ENCODE measurements at regions not wholly inside any gene's neighbourhood (a gene's known extent, or its start where the extent isn't known, plus 50 kb on each side); places are given as distances from the start of the nearest gene placed in this dataset.
"Not testable (repeated sequence)": the region's sequence is repeated elsewhere in the genome, so short reads cannot be mapped to it uniquely, and the experiment has no call there.

GRCh38 chr4:104381729-104382128, 113.0 kb downstream of the CXXC4 start:
- Mint-ChIP-seq H3K36me3 (ENCODE audit: low read depth) (no peaks in the 10 kb centered on the region), H3K27me3 (ENCODE audit: insufficient read depth) (no peaks in the 10 kb centered on the region), H3K27ac (no peak overlapping the region), H3K4me3 (no peak overlapping the region), H3K9me3 (peaks cover 4% of the 10 kb centered on the region), H3K4me1 (ENCODE audit: low read depth) (no peaks in the 10 kb centered on the region)
- no peak for DNase-seq (ENCODE audit: low spot score)
- intact Hi-C loops (cut with micrococcal nuclease): no loop called here

GRCh38 chr4:104365618-104366017, 129.1 kb downstream of the CXXC4 start:
- DNase-seq (ENCODE audit: low spot score): no peak
- Mint-ChIP-seq H3K9me3 (peaks cover 16% of the 10 kb centered on the region), H3K27ac (no peak overlapping the region), H3K36me3 (ENCODE audit: low read depth) (no peaks in the 10 kb centered on the region), H3K4me1 (ENCODE audit: low read depth) (no peaks in the 10 kb centered on the region), H3K4me3 (no peak overlapping the region), H3K27me3 (ENCODE audit: insufficient read depth) (no peaks in the 10 kb centered on the region)
- intact Hi-C loops (cut with micrococcal nuclease): no loop called here

- H3K4me3 Mint-ChIP-seq: no peak overlapping the region
- H3K27ac Mint-ChIP-seq: no peak overlapping the region
- H3K4me1 Mint-ChIP-seq (ENCODE audit: low read depth): no peaks in the 10 kb centered on the region
- no peaks in the 10 kb centered on the region for H3K36me3 Mint-ChIP-seq (ENCODE audit: low read depth)
- intact Hi-C loops (cut with micrococcal nuclease): no loop called here
- H3K9me3 Mint-ChIP-seq: peaks cover 21% of the 10 kb centered on the region
- H3K27me3 Mint-ChIP-seq (ENCODE audit: insufficient read depth): no peaks in the 10 kb centered on the region
- no peak for DNase-seq (ENCODE audit: low spot score)
These were observed 141.2 kb downstream of the CXXC4 start for GRCh38 chr4:104353481-104353880.

GRCh38 chr4:104352211-104352610, 142.5 kb downstream of the CXXC4 start:
- Mint-ChIP-seq H3K4me3 (no peak overlapping the region), H3K36me3 (ENCODE audit: low read depth) (no peaks in the 10 kb centered on the region), H3K27ac (no peak overlapping the region), H3K27me3 (ENCODE audit: insufficient read depth) (no peaks in the 10 kb centered on the region), H3K9me3 (peaks cover 21% of the 10 kb centered on the region), H3K4me1 (ENCODE audit: low read depth) (no peaks in the 10 kb centered on the region)
- intact Hi-C loops (cut with micrococcal nuclease): no loop called here
- DNase-seq (ENCODE audit: low spot score): no peak

- DNase-seq (ENCODE audit: low spot score): no peak
- intact Hi-C loops (cut with micrococcal nuclease): no loop called here
- no peaks in the 10 kb centered on the region for H3K27me3 Mint-ChIP-seq (ENCODE audit: insufficient read depth)
- H3K27ac Mint-ChIP-seq: no peak overlapping the region
- no peak overlapping the region for H3K4me3 Mint-ChIP-seq
- H3K36me3 Mint-ChIP-seq (ENCODE audit: low read depth): no peaks in the 10 kb centered on the region
- no peaks in the 10 kb centered on the region for H3K4me1 Mint-ChIP-seq (ENCODE audit: low read depth)
- H3K9me3 Mint-ChIP-seq: peaks cover 21% of the 10 kb centered on the region
These were observed 143.0 kb downstream of the CXXC4 start for GRCh38 chr4:104351706-104352105.

- H3K36me3 Mint-ChIP-seq (ENCODE audit: low read depth): no peaks in the 10 kb centered on the region
- intact Hi-C loops (cut with micrococcal nuclease): no loop called here
- no peak overlapping the region for H3K4me3 Mint-ChIP-seq
- no peak overlapping the region for H3K27ac Mint-ChIP-seq
- no peak for DNase-seq (ENCODE audit: low spot score)
- H3K27me3 Mint-ChIP-seq (ENCODE audit: insufficient read depth): no peaks in the 10 kb centered on the region
- no peaks in the 10 kb centered on the region for H3K4me1 Mint-ChIP-seq (ENCODE audit: low read depth)
- H3K9me3 Mint-ChIP-seq: peaks cover 4% of the 10 kb centered on the region
These were observed 149.0 kb downstream of the CXXC4 start for GRCh38 chr4:104345598-104346242.

GRCh38 chr4:104344342-104344980, 150.2 kb downstream of the CXXC4 start:
- no peak overlapping the region for H3K27ac Mint-ChIP-seq
- H3K4me3 Mint-ChIP-seq: no peak overlapping the region
- H3K27me3 Mint-ChIP-seq (ENCODE audit: insufficient read depth): no peaks in the 10 kb centered on the region
- intact Hi-C loops (cut with micrococcal nuclease): no loop called here
- no peak for DNase-seq (ENCODE audit: low spot score)
- no peaks in the 10 kb centered on the region for H3K4me1 Mint-ChIP-seq (ENCODE audit: low read depth)
- H3K9me3 Mint-ChIP-seq: peaks cover 4% of the 10 kb centered on the region
- H3K36me3 Mint-ChIP-seq (ENCODE audit: low read depth): no peaks in the 10 kb centered on the region

GRCh38 chr4:104334410-104334809, 160.3 kb downstream of the CXXC4 start:
- intact Hi-C loops (cut with micrococcal nuclease): no loop called here
- Mint-ChIP-seq H3K27ac (no peak overlapping the region), H3K27me3 (ENCODE audit: insufficient read depth) (no peaks in the 10 kb centered on the region), H3K4me3 (no peak overlapping the region), H3K36me3 (ENCODE audit: low read depth) (no peaks in the 10 kb centered on the region), H3K9me3 (peaks cover 5% of the 10 kb centered on the region), H3K4me1 (ENCODE audit: low read depth) (no peaks in the 10 kb centered on the region)
- DNase-seq (ENCODE audit: low spot score): no peak

- Mint-ChIP-seq H3K36me3 (ENCODE audit: low read depth) (no peaks in the 10 kb centered on the region), H3K27ac (no peak overlapping the region), H3K4me1 (ENCODE audit: low read depth) (no peaks in the 10 kb centered on the region), H3K9me3 (peaks cover 8% of the 10 kb centered on the region), H3K27me3 (ENCODE audit: insufficient read depth) (no peaks in the 10 kb centered on the region), H3K4me3 (no peak overlapping the region)
- intact Hi-C loops (cut with micrococcal nuclease): no loop called here
- no peak for DNase-seq (ENCODE audit: low spot score)
These were observed 164.4 kb downstream of the CXXC4 start for GRCh38 chr4:104330125-104330905.

GRCh38 chr4:104326991-104327694, 167.6 kb downstream of the CXXC4 start:
- H3K9me3 Mint-ChIP-seq; H3K4me3 Mint-ChIP-seq; H3K4me1 Mint-ChIP-seq (ENCODE audit: low read depth); H3K27ac Mint-ChIP-seq; H3K27me3 Mint-ChIP-seq (ENCODE audit: insufficient read depth); intact Hi-C loops (cut with micrococcal nuclease); DNase-seq (ENCODE audit: low spot score); H3K36me3 Mint-ChIP-seq (ENCODE audit: low read depth): not testable (repeated sequence)

- Mint-ChIP-seq H3K27ac (no peak overlapping the region), H3K4me1 (ENCODE audit: low read depth) (no peaks in the 10 kb centered on the region), H3K27me3 (ENCODE audit: insufficient read depth) (no peaks in the 10 kb centered on the region), H3K4me3 (no peak overlapping the region), H3K36me3 (ENCODE audit: low read depth) (no peaks in the 10 kb centered on the region), H3K9me3 (peaks cover 8% of the 10 kb centered on the region)
- intact Hi-C loops (cut with micrococcal nuclease): no loop called here
- DNase-seq (ENCODE audit: low spot score): no peak
These were observed 192.0 kb downstream of the CXXC4 start for GRCh38 chr4:104302731-104303130.

GRCh38 chr4:104294811-104295210, 199.9 kb downstream of the CXXC4 start:
- Mint-ChIP-seq H3K27ac (no peak overlapping the region), H3K27me3 (ENCODE audit: insufficient read depth) (no peaks in the 10 kb centered on the region), H3K4me1 (ENCODE audit: low read depth) (no peaks in the 10 kb centered on the region), H3K4me3 (no peak overlapping the region), H3K36me3 (ENCODE audit: low read depth) (no peaks in the 10 kb centered on the region), H3K9me3 (peaks cover 3% of the 10 kb centered on the region)
- no peak for DNase-seq (ENCODE audit: low spot score)
- intact Hi-C loops (cut with micrococcal nuclease): no loop called here

GRCh38 chr4:104286867-104287266, 207.8 kb downstream of the CXXC4 start:
- H3K27me3 Mint-ChIP-seq (ENCODE audit: insufficient read depth): no peaks in the 10 kb centered on the region
- intact Hi-C loops (cut with micrococcal nuclease): no loop called here

More at GRCh38 chr4:104286867-104287266, 207.8 kb downstream of the CXXC4 start:
- Mint-ChIP-seq H3K4me1 (ENCODE audit: low read depth) (no peaks in the 10 kb centered on the region), H3K27ac (no peak overlapping the region), H3K4me3 (no peak overlapping the region), H3K36me3 (ENCODE audit: low read depth) (no peaks in the 10 kb centered on the region), H3K9me3 (no peaks in the 10 kb centered on the region)
- DNase-seq (ENCODE audit: low spot score): no peak

Measured in activated T-helper 1 cell treated with anti-CD3 and anti-CD28 coated beads, Interleukin-12 subunit alpha, Interleukin-12 subunit beta, Interleukin-2, Interleukin-4 antibody, amounts not matched to agents 30 ng/mL and 10 ng/mL and 1 ng/mL, durations not matched to agents 14 hours and 24 hours and 36 hours (primary cell).